ENCODE measurements at regions not wholly inside any gene's neighbourhood (a gene's known extent, or its start where the extent isn't known, plus 50 kb on each side); places are given as distances from the start of the nearest gene placed in this dataset.

DNA sequence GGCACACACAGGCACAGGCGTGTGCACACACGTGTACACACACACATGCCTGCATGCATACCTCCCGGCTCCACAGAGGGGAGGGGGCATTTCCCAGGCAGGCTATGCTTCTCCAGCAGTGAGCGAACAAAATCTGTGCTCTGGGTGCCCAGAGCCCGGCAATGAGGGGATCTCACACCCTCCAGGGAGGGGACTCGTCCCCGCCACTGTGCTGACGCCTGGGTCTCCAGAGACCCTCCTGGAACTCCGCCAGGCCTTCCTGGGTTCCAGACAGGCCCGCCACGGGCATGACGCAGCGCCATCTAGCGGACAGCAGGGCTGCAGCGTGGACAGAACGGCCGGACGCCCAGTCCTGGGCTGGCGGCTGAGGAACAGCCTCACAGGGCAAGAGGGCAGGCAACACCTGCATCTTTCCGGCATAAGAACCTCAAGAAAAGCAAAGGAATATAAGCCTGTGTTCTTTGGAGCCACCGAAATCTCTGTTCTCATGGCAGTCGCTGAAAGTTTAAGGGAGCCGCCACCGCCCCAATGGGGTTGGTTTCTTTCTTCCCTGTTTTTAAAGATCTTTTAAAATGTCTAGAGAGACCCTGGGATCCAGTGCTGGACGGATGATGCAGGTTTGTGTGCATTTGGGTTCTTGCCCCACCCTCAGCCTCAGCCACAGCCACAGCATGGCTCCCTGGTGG lies 135.6 kb upstream of the PPP1R26 start (continued):
- TF ChIP-seq, protein P1, sequence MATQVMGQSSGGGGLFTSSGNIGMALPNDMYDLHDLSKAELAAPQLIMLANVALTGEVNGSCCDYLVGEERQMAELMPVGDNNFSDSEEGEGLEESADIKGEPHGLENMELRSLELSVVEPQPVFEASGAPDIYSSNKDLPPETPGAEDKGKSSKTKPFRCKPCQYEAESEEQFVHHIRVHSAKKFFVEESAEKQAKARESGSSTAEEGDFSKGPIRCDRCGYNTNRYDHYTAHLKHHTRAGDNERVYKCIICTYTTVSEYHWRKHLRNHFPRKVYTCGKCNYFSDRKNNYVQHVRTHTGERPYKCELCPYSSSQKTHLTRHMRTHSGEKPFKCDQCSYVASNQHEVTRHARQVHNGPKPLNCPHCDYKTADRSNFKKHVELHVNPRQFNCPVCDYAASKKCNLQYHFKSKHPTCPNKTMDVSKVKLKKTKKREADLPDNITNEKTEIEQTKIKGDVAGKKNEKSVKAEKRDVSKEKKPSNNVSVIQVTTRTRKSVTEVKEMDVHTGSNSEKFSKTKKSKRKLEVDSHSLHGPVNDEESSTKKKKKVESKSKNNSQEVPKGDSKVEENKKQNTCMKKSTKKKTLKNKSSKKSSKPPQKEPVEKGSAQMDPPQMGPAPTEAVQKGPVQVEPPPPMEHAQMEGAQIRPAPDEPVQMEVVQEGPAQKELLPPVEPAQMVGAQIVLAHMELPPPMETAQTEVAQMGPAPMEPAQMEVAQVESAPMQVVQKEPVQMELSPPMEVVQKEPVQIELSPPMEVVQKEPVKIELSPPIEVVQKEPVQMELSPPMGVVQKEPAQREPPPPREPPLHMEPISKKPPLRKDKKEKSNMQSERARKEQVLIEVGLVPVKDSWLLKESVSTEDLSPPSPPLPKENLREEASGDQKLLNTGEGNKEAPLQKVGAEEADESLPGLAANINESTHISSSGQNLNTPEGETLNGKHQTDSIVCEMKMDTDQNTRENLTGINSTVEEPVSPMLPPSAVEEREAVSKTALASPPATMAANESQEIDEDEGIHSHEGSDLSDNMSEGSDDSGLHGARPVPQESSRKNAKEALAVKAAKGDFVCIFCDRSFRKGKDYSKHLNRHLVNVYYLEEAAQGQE (IDR thresholded peaks at IDR 0.05; ENCODE audit: borderline replicate concordance), result peak; percentile 79
- TF ChIP-seq, protein P1 (CRISPR knock-in tag; IDR thresholded peaks at IDR 0.05; ENCODE audit: low read depth), result no peak
- TF ChIP-seq, protein P2, sequence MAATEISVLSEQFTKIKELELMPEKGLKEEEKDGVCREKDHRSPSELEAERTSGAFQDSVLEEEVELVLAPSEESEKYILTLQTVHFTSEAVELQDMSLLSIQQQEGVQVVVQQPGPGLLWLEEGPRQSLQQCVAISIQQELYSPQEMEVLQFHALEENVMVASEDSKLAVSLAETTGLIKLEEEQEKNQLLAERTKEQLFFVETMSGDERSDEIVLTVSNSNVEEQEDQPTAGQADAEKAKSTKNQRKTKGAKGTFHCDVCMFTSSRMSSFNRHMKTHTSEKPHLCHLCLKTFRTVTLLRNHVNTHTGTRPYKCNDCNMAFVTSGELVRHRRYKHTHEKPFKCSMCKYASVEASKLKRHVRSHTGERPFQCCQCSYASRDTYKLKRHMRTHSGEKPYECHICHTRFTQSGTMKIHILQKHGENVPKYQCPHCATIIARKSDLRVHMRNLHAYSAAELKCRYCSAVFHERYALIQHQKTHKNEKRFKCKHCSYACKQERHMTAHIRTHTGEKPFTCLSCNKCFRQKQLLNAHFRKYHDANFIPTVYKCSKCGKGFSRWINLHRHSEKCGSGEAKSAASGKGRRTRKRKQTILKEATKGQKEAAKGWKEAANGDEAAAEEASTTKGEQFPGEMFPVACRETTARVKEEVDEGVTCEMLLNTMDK (IDR thresholded peaks at IDR 0.05; ENCODE audit: borderline replicate concordance, insufficient read depth, low read depth, low read length, poor library complexity, severe bottlenecking), result peak; percentile 50
- TF ChIP-seq, protein P3, sequence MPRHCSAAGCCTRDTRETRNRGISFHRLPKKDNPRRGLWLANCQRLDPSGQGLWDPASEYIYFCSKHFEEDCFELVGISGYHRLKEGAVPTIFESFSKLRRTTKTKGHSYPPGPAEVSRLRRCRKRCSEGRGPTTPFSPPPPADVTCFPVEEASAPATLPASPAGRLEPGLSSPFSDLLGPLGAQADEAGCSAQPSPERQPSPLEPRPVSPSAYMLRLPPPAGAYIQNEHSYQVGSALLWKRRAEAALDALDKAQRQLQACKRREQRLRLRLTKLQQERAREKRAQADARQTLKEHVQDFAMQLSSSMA (CRISPR knock-in tag; IDR thresholded peaks at IDR 0.05), result no peak
- TF ChIP-seq OTX1 (CRISPR knock-in tag; IDR thresholded peaks at IDR 0.05) (no peak), NONO (IDR thresholded peaks at IDR 0.05; ENCODE audit: low read depth in 2 of 2, low read length in 1 of 2) (no peak), HMGN3 (IDR thresholded peaks at IDR 0.05; ENCODE audit: borderline replicate concordance, extremely low read depth, insufficient read length, low read depth, low read length) (no peak), WHSC1 (IDR thresholded peaks at IDR 0.05; ENCODE audit: low read length) (no peak), ZNF584 (CRISPR knock-in tag; IDR thresholded peaks at IDR 0.05; ENCODE audit: low read depth) (no peak), FOXA1 (IDR thresholded peaks at IDR 0.05; ENCODE audit: borderline replicate concordance) (no peak)
- TF ChIP-seq, protein P4, sequence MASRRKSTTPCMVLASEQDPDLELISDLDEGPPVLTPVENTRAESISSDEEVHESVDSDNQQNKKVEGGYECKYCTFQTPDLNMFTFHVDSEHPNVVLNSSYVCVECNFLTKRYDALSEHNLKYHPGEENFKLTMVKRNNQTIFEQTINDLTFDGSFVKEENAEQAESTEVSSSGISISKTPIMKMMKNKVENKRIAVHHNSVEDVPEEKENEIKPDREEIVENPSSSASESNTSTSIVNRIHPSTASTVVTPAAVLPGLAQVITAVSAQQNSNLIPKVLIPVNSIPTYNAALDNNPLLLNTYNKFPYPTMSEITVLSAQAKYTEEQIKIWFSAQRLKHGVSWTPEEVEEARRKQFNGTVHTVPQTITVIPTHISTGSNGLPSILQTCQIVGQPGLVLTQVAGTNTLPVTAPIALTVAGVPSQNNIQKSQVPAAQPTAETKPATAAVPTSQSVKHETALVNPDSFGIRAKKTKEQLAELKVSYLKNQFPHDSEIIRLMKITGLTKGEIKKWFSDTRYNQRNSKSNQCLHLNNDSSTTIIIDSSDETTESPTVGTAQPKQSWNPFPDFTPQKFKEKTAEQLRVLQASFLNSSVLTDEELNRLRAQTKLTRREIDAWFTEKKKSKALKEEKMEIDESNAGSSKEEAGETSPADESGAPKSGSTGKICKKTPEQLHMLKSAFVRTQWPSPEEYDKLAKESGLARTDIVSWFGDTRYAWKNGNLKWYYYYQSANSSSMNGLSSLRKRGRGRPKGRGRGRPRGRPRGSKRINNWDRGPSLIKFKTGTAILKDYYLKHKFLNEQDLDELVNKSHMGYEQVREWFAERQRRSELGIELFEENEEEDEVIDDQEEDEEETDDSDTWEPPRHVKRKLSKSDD (conservative IDR thresholded peaks at IDR 0.05; ENCODE audit: low read length), result no peak

Measured in K562 (cell line).